ENCODE measurements at regions not wholly inside any gene's neighbourhood (a gene's known extent, or its start where the extent isn't known, plus 50 kb on each side); places are given as distances from the start of the nearest gene placed in this dataset.

GRCh38 chr7:27434756-27435400 lies 192.3 kb downstream of the EVX1 start:
- Histone ChIP-seq H2AFZ (ENCODE audit: low read depth, low read length) (no peak overlapping the region), H3K4me3 (replicated peaks in 1 of 3; ENCODE audit: insufficient read depth in 1 of 3, low read depth in 1 of 3, low read length in 3 of 3) (no peak overlapping the region), H3K27ac (ENCODE audit: insufficient read depth, low read depth, low read length) (no peak overlapping the region), H3K27me3 (ENCODE audit: control insufficient read depth in 2 of 2, insufficient read depth in 2 of 2, low read length in 2 of 2) (peaks cover under 1 to 4% of the 10 kb centered on the region in 2 experiments), H3K36me3 (ENCODE audit: control insufficient read depth in 2 of 2, extremely low read depth in 1 of 2, insufficient read depth in 2 of 2, low read length in 2 of 2) (no peaks in the 10 kb centered on the region), H3K9me3 (replicated peaks; ENCODE audit: control insufficient read depth, insufficient read depth, low read length) (no peaks in the 10 kb centered on the region), H3K4me2 (ENCODE audit: insufficient read depth, low read length) (no peak overlapping the region), H3K9ac (replicated peaks; ENCODE audit: extremely low read depth, insufficient read depth, low read length) (no peak overlapping the region), H3K79me2 (ENCODE audit: control insufficient read depth, insufficient read depth, low read length) (no peaks in the 10 kb centered on the region), H4K20me1 (replicated peaks; ENCODE audit: control insufficient read depth, extremely low read depth, insufficient read depth, low read length) (no peaks in the 10 kb centered on the region), H3K4me1 (ENCODE audit: control insufficient read depth, extremely low read depth, insufficient read depth, low read length) (no peaks in the 10 kb centered on the region), H3K9me1 (replicated peaks; ENCODE audit: control insufficient read depth, extremely low read depth, insufficient read depth, low read length) (no peaks in the 10 kb centered on the region)
- FAIRE-seq (no peak), DNase-seq (ENCODE audit: low read depth, low spot score) (no peak)
- ChIA-PET POLR2A (interaction anchor here (0.6 kb wide), 1 partner anchor 311 kb away, joined by 3 read pairs; no protein-coding TSS in a partner anchor), CTCF (no interaction called here)
- dilution Hi-C loops (cut with MboI; ENCODE audit: extremely low pct_ligation_motif_present, low sequenced_read_pairs) (no loop called here), intact Hi-C loops (cut with micrococcal nuclease) (no loop called here)
- no peak for TF ChIP-seq JUN (IDR thresholded peaks at IDR 0.05; ENCODE audit: borderline replicate concordance, insufficient read depth, insufficient read length, low read depth)
- TF ChIP-seq POLR2AphosphoS5 (IDR thresholded peaks at IDR 0.05; ENCODE audit: insufficient read depth, low read depth, low read length) = no peak
- no peak for TF ChIP-seq POLR2A (IDR thresholded peaks at IDR 0.05; ENCODE audit: low read depth, low read length)
- TF ChIP-seq EZH2 (IDR thresholded peaks at IDR 0.05; ENCODE audit: borderline replicate concordance, low read depth, low read length, severe bottlenecking) = no peak
- TF ChIP-seq GATA2 (IDR thresholded peaks at IDR 0.05; ENCODE audit: insufficient read depth, insufficient read length, low read depth, low read length) = no peak
- TF ChIP-seq MYC (IDR thresholded peaks at IDR 0.05; ENCODE audit: low read depth, low read length) = no peak
- TF ChIP-seq FOS (IDR thresholded peaks at IDR 0.05; ENCODE audit: borderline replicate concordance, insufficient read depth, low read length) = no peak
- TF ChIP-seq MAX (IDR thresholded peaks at IDR 0.05; ENCODE audit: insufficient read depth, insufficient read length) = no peak
- no peak for TF ChIP-seq CTCF (IDR thresholded peaks at IDR 0.05; ENCODE audit: extremely low read depth in 1 of 2, insufficient read depth in 1 of 2, low read depth in 1 of 2, low read length in 2 of 2)
- no TSS peak for BruUV-seq (replicated peaks)
